ENCODE measurements at regions not wholly inside any gene's neighbourhood (a gene's known extent, or its start where the extent isn't known, plus 50 kb on each side); places are given as distances from the start of the nearest gene placed in this dataset.

- H3K9me3 ChIP-seq: no peaks in the 10 kb centered on the region
- H3K36me3 ChIP-seq: no peaks in the 10 kb centered on the region
- intact Hi-C loops (cut with DNase I): no loop called here
- no peak overlapping the region for H3K4me3 ChIP-seq
- no peak overlapping the region for H3K27ac ChIP-seq
- DNase-seq: no peak
- peaks cover 0 to 18% (median 6%) of the 10 kb centered on the region in 4 donors for H3K4me1 ChIP-seq
- TF ChIP-seq EP300 (IDR thresholded peaks at IDR 0.05): no peak
- no peak for TF ChIP-seq CTCF (IDR thresholded peaks at IDR 0.05)
- TF ChIP-seq POLR2AphosphoS5 (IDR thresholded peaks at IDR 0.05): no peak
- TF ChIP-seq POLR2A (IDR thresholded peaks at IDR 0.05): no peak
- 79 to 86% methylated on average over 7 of the region's 7 CpGs for WGBS, 2 donors
- H3K27me3 ChIP-seq: no peaks in the 10 kb centered on the region
Observed at GRCh38 chr10:35789996-35790395, 147.9 kb upstream of the FZD8 start.

GRCh38 chr10:35784751-35785150 lies 142.7 kb upstream of the FZD8 start:
- TF ChIP-seq EP300 (IDR thresholded peaks at IDR 0.05) (no peak), POLR2A (IDR thresholded peaks at IDR 0.05) (no peak), CTCF (IDR thresholded peaks at IDR 0.05) (no peak), POLR2AphosphoS5 (IDR thresholded peaks at IDR 0.05) (no peak)
- Histone ChIP-seq H3K4me1 (peaks cover 2 to 9% (median 6%) of the 10 kb centered on the region in 4 donors), H3K27ac (no peak overlapping the region), H3K4me3 (no peak overlapping the region), H3K36me3 (no peaks in the 10 kb centered on the region), H3K27me3 (no peaks in the 10 kb centered on the region), H3K9me3 (no peaks in the 10 kb centered on the region)
- intact Hi-C loops (cut with DNase I): no loop called here
- 85 to 88% methylated on average over 5 of the region's 5 CpGs for WGBS, 2 donors
- no peak for DNase-seq

DNA sequence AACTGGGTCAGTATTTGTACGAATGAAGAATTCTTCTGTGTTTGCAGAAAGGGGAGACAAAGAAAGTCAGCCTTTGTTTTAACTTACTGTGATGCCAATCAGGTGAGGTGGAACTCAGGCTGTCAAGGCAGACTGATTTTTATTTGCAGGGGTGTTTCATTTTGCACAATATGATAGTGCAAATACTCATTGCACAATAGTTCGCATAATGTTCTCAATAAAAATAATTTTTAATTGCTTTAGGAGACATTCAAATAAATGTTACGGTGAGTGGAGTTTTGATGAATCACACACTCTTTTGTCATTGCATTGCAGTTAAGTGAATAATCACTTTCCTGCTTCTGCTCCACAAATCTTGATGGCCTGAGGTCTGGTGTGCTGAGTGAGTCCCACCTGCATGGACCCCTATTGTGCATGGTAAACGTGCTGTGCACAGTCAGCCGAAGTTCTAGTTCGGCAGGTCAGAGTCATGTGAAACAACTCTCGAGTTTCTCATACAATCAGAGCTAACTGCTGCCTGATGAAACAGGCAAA lies 141.3 kb upstream of the FZD8 start:
- H3K27me3 ChIP-seq: no peaks in the 10 kb centered on the region
- intact Hi-C loops (cut with DNase I): no loop called here
- no peak overlapping the region for H3K27ac ChIP-seq
- whole genome bisulfite sequencing, 2 donors: 12 to 46% methylated on average over 7 of the region's 7 CpGs
- DNase-seq: no peak
- peaks cover 2 to 9% (median 6%) of the 10 kb centered on the region in 4 donors for H3K4me1 ChIP-seq
- H3K9me3 ChIP-seq: no peaks in the 10 kb centered on the region
- TF ChIP-seq POLR2AphosphoS5 (IDR thresholded peaks at IDR 0.05) (no peak), POLR2A (IDR thresholded peaks at IDR 0.05) (no peak), EP300 (IDR thresholded peaks at IDR 0.05) (no peak), CTCF (IDR thresholded peaks at IDR 0.05) (no peak)
- no peak overlapping the region for H3K4me3 ChIP-seq
- H3K36me3 ChIP-seq: no peaks in the 10 kb centered on the region

DNA sequence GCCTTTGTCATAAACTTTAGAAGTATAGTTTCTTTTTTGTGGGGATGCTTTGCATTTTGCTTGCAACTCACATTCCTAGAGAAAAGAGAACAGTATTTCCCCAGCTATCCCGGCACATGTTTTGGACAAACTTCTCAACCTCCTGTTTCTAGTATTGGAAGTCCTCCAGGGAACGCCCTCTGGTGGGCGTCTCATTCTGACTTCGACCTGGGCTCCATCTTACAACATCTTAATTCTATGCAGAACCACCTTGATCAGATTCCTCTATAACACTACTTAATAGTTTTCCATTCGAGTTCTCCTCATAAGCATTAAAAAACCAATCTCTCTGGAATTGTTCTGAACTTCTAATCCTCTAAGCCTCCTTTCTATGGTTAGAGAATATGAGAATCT lies 139.5 kb upstream of the FZD8 start:
- no peaks in the 10 kb centered on the region for H3K9me3 ChIP-seq
- H3K4me3 ChIP-seq: no peak overlapping the region
- WGBS, 2 donors: 56 to 69% methylated on average over 5 of the region's 5 CpGs
- no peaks in the 10 kb centered on the region for H3K36me3 ChIP-seq
- no peak for TF ChIP-seq CTCF (IDR thresholded peaks at IDR 0.05)
- TF ChIP-seq EP300 (IDR thresholded peaks at IDR 0.05): no peak
- no peak for TF ChIP-seq POLR2AphosphoS5 (IDR thresholded peaks at IDR 0.05)
- TF ChIP-seq POLR2A (IDR thresholded peaks at IDR 0.05): no peak
- intact Hi-C loops (cut with DNase I): no loop called here
- H3K27ac ChIP-seq: no peak overlapping the region
- no peaks in the 10 kb centered on the region for H3K27me3 ChIP-seq
- H3K4me1 ChIP-seq: peaks cover 2 to 9% (median 6%) of the 10 kb centered on the region in 4 donors
- no peak for DNase-seq
